Liver (tissue), 8 donors: ENCODE measurements at regions not wholly inside any gene's neighbourhood (a gene's known extent, or its start where the extent isn't known, plus 50 kb on each side); places are given as distances from the start of the nearest gene placed in this dataset.

Experiments used
- DNase-seq: peaks from one replicate; pipeline ENCODE4 v3.0.0-alpha.2; 2017; ENCODE audit warnings: low spot score
- H3K27ac ChIP-seq, 2 donors: one replicate each; pipeline ENCODE4 v1.7.0; 2013; ENCODE audit warnings: inconsistent platforms in 2 of 2, low read length in 2 of 2, control low read depth in 1 of 2, low read depth in 1 of 2, mild to moderate bottlenecking in 1 of 2
- H3K27me3 ChIP-seq, 4 donors: one replicate each; pipeline versions ENCODE4 v1.6.1 to v1.7.0; 2013; ENCODE audit warnings: low read length in 3 of 4, inconsistent platforms in 1 of 4, mild to moderate bottlenecking in 1 of 4, moderate library complexity in 1 of 4; ENCODE audit not compliant: control insufficient read depth in 4 of 4, insufficient read depth in 4 of 4
- H3K36me3 ChIP-seq, 4 donors: one replicate each; pipeline versions ENCODE4 v1.6.1 to v1.7.0; 2013; ENCODE audit warnings: low read length in 3 of 4, mild to moderate bottlenecking in 3 of 4, low read depth in 1 of 4, moderate library complexity in 1 of 4; ENCODE audit not compliant: control insufficient read depth in 4 of 4, insufficient read depth in 3 of 4
- H3K4me1 ChIP-seq, 4 donors: one replicate each; pipeline versions ENCODE4 v1.6.1 to v1.7.0; 2013; ENCODE audit warnings: low read length in 3 of 4, mild to moderate bottlenecking in 3 of 4, moderate library complexity in 1 of 4; ENCODE audit not compliant: control insufficient read depth in 4 of 4, insufficient read depth in 4 of 4
- H3K4me3 ChIP-seq, 3 donors: one replicate each; pipeline versions ENCODE4 v1.6.1 to v1.7.0; 2013; ENCODE audit warnings: low read length in 3 of 3, control low read depth in 1 of 3, low read depth in 1 of 3, mild to moderate bottlenecking in 1 of 3
- H3K9ac ChIP-seq, 2 donors: one replicate each; pipeline ENCODE4 v1.7.0; 2013; ENCODE audit warnings: low read length in 2 of 2, mild to moderate bottlenecking in 2 of 2, moderate library complexity in 2 of 2, control low read depth in 1 of 2, low read depth in 1 of 2
- H3K9me3 ChIP-seq, 4 donors: one replicate each; pipeline versions ENCODE4 v1.6.1 to v1.7.0; 2013; ENCODE audit warnings: low read length in 3 of 4; ENCODE audit not compliant: control insufficient read depth in 4 of 4
- CTCF ChIP-seq: fragments of 150-350 bp; IDR thresholded peaks from 2 replicates; pipeline ENCODE4 v1.5.1; 2017; ENCODE audit warnings: improper control_type of control experiment, low read depth, low read length; ENCODE audit not compliant: missing input control
- EGR1 ChIP-seq, 2 donors: IDR thresholded peaks; 2 replicates each; pipeline ENCODE4 v1.6.1; 2016 to 2018; ENCODE audit warnings: antibody characterized with exemption in 2 of 2, low read depth in 2 of 2
- FOXA1 ChIP-seq: IDR thresholded peaks from 2 replicates; pipeline ENCODE4 v1.6.1; 2016; ENCODE audit warnings: antibody characterized with exemption
- GABPA ChIP-seq, 2 donors: IDR thresholded peaks in 1 of 2; conservative IDR thresholded peaks in 1 of 2; 2 replicates each; pipeline ENCODE4 v1.6.1; 2016; ENCODE audit warnings: antibody characterized with exemption in 2 of 2, mild to moderate bottlenecking in 1 of 2, moderate library complexity in 1 of 2
- HNF4A ChIP-seq, 2 donors: conservative IDR thresholded peaks; 2 replicates each; pipeline ENCODE4 v1.6.1; 2016; ENCODE audit warnings: antibody characterized with exemption in 2 of 2, mild to moderate bottlenecking in 2 of 2
- JUND ChIP-seq, 2 donors: IDR thresholded peaks; 2 replicates each; pipeline ENCODE4 v1.6.1; 2016; ENCODE audit warnings: antibody characterized with exemption in 2 of 2
- NR2F2 ChIP-seq: IDR thresholded peaks from 2 replicates; pipeline ENCODE4 v1.6.1; 2016; ENCODE audit warnings: antibody characterized with exemption
- RAD21 ChIP-seq, 2 donors: IDR thresholded peaks; 2 replicates each; pipeline ENCODE4 v1.6.1; 2016; ENCODE audit warnings: antibody characterized with exemption in 2 of 2, mild to moderate bottlenecking in 2 of 2
- RXRA ChIP-seq, 2 donors: IDR thresholded peaks; 2 replicates each; pipeline ENCODE4 v1.6.1; 2017 to 2018; ENCODE audit warnings: antibody characterized with exemption in 2 of 2, mild to moderate bottlenecking in 1 of 2
- SP1 ChIP-seq: IDR thresholded peaks from 2 replicates; pipeline ENCODE4 v1.6.1; 2018; ENCODE audit warnings: antibody characterized with exemption, mild to moderate bottlenecking
- TAF1 ChIP-seq: conservative IDR thresholded peaks from 2 replicates; pipeline ENCODE4 v1.6.1; 2016; ENCODE audit warnings: antibody characterized with exemption, mild to moderate bottlenecking
- YY1 ChIP-seq: IDR thresholded peaks from 2 replicates; pipeline ENCODE4 v1.6.1; 2016; ENCODE audit warnings: antibody characterized with exemption, mild to moderate bottlenecking
- ZBTB33 ChIP-seq: IDR thresholded peaks from 2 replicates; pipeline ENCODE4 v1.6.1; 2016; ENCODE audit warnings: antibody characterized with exemption
- WGBS: extraction: QIAGEN DNeasy Blood & Tissue Kit; methylation state at CpG from one replicate; pipeline ENCODE4 v1.1.7; 2013; 5-methylcytosine and 5-hydroxymethylcytosine counted together
- TF ChIP-seq, protein P1 (sequence below): IDR thresholded peaks from 2 replicates; pipeline ENCODE4 v1.6.1; 2016; ENCODE audit warnings: antibody characterized with exemption, mild to moderate bottlenecking
- TF ChIP-seq, protein P2 (sequence below): IDR thresholded peaks from 2 replicates; pipeline ENCODE4 v1.6.1; 2016; ENCODE audit warnings: antibody characterized with exemption
- TF ChIP-seq, protein P3 (sequence below): IDR thresholded peaks from 2 replicates; pipeline ENCODE4 v1.6.1; 2016; ENCODE audit warnings: antibody characterized with exemption
- donor health status: healthy.
- donor health status: healthy.
- donor health status: healthy.
- donor health status: healthy.
- donor health status: healthy.

- Histone ChIP-seq H3K4me1 (no peaks in the 10 kb centered on the region), H3K27me3 (no peaks in the 10 kb centered on the region), H3K9me3 (no peaks in the 10 kb centered on the region), H3K4me3 (no peak overlapping the region), H3K27ac (no peak overlapping the region), H3K36me3 (no peaks in the 10 kb centered on the region), H3K9ac (no peak overlapping the region)
- no peak for DNase-seq
- TF ChIP-seq NR2F2 (no peak), EGR1 (IDR thresholded peaks at IDR 0.05; ENCODE audit: low read depth in 2 of 2) (no peak), RAD21 (IDR thresholded peaks at IDR 0.05) (no peak), FOXA1 (no peak), TAF1 (no peak), ZBTB33 (no peak)
- TF ChIP-seq, protein P1, sequence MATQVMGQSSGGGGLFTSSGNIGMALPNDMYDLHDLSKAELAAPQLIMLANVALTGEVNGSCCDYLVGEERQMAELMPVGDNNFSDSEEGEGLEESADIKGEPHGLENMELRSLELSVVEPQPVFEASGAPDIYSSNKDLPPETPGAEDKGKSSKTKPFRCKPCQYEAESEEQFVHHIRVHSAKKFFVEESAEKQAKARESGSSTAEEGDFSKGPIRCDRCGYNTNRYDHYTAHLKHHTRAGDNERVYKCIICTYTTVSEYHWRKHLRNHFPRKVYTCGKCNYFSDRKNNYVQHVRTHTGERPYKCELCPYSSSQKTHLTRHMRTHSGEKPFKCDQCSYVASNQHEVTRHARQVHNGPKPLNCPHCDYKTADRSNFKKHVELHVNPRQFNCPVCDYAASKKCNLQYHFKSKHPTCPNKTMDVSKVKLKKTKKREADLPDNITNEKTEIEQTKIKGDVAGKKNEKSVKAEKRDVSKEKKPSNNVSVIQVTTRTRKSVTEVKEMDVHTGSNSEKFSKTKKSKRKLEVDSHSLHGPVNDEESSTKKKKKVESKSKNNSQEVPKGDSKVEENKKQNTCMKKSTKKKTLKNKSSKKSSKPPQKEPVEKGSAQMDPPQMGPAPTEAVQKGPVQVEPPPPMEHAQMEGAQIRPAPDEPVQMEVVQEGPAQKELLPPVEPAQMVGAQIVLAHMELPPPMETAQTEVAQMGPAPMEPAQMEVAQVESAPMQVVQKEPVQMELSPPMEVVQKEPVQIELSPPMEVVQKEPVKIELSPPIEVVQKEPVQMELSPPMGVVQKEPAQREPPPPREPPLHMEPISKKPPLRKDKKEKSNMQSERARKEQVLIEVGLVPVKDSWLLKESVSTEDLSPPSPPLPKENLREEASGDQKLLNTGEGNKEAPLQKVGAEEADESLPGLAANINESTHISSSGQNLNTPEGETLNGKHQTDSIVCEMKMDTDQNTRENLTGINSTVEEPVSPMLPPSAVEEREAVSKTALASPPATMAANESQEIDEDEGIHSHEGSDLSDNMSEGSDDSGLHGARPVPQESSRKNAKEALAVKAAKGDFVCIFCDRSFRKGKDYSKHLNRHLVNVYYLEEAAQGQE: no peak
- 62% methylated on average over 4 of the region's 4 CpGs for WGBS
Measured at GRCh38 chr4:67134616-67135015, 410.7 kb downstream of the CENPC start.

GRCh38 chr4:67133162-67133561 is 412.1 kb downstream of the CENPC start:
- Histone ChIP-seq H3K27ac (no peak overlapping the region), H3K4me1 (no peaks in the 10 kb centered on the region), H3K9me3 (no peaks in the 10 kb centered on the region), H3K9ac (no peak overlapping the region), H3K4me3 (no peak overlapping the region), H3K27me3 (no peaks in the 10 kb centered on the region), H3K36me3 (no peaks in the 10 kb centered on the region)
- 75% methylated on average over 2 of the region's 2 CpGs for WGBS
- no peak for DNase-seq
- TF ChIP-seq SP1 (no peak), GABPA (IDR thresholded peaks at IDR 0.05 in 1 of 2, conservative IDR thresholded peaks at IDR 0.05 in 1 of 2) (no peak), RXRA (IDR thresholded peaks at IDR 0.05) (no peak), TAF1 (no peak), ZBTB33 (no peak), RAD21 (IDR thresholded peaks at IDR 0.05) (no peak), HNF4A (conservative IDR thresholded peaks at IDR 0.05) (no peak), CTCF (no peak), NR2F2 (no peak), YY1 (no peak), EGR1 (IDR thresholded peaks at IDR 0.05; ENCODE audit: low read depth in 2 of 2) (no peak), FOXA1 (no peak), JUND (IDR thresholded peaks at IDR 0.05) (no peak)
- TF ChIP-seq, protein P2, sequence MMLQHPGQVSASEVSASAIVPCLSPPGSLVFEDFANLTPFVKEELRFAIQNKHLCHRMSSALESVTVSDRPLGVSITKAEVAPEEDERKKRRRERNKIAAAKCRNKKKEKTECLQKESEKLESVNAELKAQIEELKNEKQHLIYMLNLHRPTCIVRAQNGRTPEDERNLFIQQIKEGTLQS: no peak
- TF ChIP-seq, protein P3, sequence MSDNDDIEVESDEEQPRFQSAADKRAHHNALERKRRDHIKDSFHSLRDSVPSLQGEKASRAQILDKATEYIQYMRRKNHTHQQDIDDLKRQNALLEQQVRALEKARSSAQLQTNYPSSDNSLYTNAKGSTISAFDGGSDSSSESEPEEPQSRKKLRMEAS: no peak
